KMS-11 (cell line): ENCODE measurements at regions not wholly inside any gene's neighbourhood (a gene's known extent, or its start where the extent isn't known, plus 50 kb on each side); places are given as distances from the start of the nearest gene placed in this dataset.

Experiments used
- H2AFZ ChIP-seq: fragments of 200-600 bp; sonication (generic); 2 replicates; pipeline ENCODE4 v1.6.1; 2016; ENCODE audit warnings: antibody characterized with exemption, mixed run types, low read depth
- H3K27ac ChIP-seq: fragments of 200-600 bp; sonication (generic); 2 replicates; pipeline ENCODE4 v1.6.1; 2016; ENCODE audit warnings: mild to moderate bottlenecking, mixed run types
- H3K27me3 ChIP-seq: fragments of 200-600 bp; sonication (generic); 2 replicates; pipeline ENCODE4 v1.6.1; 2017; ENCODE audit warnings: mild to moderate bottlenecking, low read depth, mixed run types, moderate library complexity; ENCODE audit not compliant: insufficient read depth
- H3K36me3 ChIP-seq: fragments of 200-600 bp; sonication (generic); 2 replicates; pipeline ENCODE4 v1.6.1; 2017; ENCODE audit warnings: mild to moderate bottlenecking, mixed run types; ENCODE audit not compliant: insufficient read depth
- H3K4me1 ChIP-seq: fragments of 200-600 bp; sonication (generic); 2 replicates; pipeline ENCODE4 v1.6.1; 2016; ENCODE audit warnings: mild to moderate bottlenecking, low read depth, mixed run types; ENCODE audit not compliant: poor library complexity, severe bottlenecking
- H3K4me2 ChIP-seq: fragments of 200-600 bp; sonication (generic); 2 replicates; pipeline ENCODE4 v1.7.0; 2016; ENCODE audit warnings: mild to moderate bottlenecking, mixed run types
- H3K4me3 ChIP-seq: fragments of 200-600 bp; sonication (generic); IDR thresholded peaks from 2 replicates; pipeline ENCODE4 v1.6.1; 2017; ENCODE audit warnings: low read depth, low read length, mixed read lengths; ENCODE audit not compliant: insufficient read depth
- H3K79me2 ChIP-seq: fragments of 200-600 bp; sonication (generic); 2 replicates; pipeline ENCODE4 v1.6.1; 2016; ENCODE audit warnings: low read depth, mixed run types; ENCODE audit not compliant: insufficient read depth
- H3K9ac ChIP-seq: fragments of 200-600 bp; sonication (generic); 2 replicates; pipeline ENCODE4 v1.6.1; 2016; ENCODE audit warnings: mild to moderate bottlenecking, mixed run types
- H4K20me1 ChIP-seq: fragments of 200-600 bp; sonication (generic); 2 replicates; pipeline ENCODE4 v1.6.1; 2016; ENCODE audit warnings: mild to moderate bottlenecking, mixed run types; ENCODE audit not compliant: insufficient read depth
- TF ChIP-seq, protein P1 (sequence below): fragments of 200-600 bp; sonication (generic); conservative IDR thresholded peaks from 2 replicates; pipeline ENCODE4 v1.6.1; 2017; ENCODE audit warnings: low read depth, mild to moderate bottlenecking, antibody characterized with exemption, low read length, moderate library complexity, mixed read lengths

DNA sequence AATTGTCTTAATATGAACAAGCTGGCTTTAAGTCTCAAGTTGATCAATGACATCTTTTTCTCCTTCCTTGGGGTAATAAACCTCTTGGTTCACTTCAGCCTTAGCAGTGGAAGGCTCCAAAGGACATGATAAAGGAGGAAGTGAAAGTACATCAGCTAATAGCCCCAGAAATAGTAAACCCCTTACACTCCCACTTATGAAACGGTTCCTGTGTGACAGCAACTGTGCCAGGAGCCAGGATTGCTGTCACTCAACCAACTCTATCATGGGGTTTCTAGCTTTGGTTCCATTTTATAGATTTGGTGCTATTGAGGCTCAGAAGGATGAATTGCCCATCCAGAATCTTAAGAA is 216.7 kb downstream of the ABHD5 start:
- TF ChIP-seq, protein P1, sequence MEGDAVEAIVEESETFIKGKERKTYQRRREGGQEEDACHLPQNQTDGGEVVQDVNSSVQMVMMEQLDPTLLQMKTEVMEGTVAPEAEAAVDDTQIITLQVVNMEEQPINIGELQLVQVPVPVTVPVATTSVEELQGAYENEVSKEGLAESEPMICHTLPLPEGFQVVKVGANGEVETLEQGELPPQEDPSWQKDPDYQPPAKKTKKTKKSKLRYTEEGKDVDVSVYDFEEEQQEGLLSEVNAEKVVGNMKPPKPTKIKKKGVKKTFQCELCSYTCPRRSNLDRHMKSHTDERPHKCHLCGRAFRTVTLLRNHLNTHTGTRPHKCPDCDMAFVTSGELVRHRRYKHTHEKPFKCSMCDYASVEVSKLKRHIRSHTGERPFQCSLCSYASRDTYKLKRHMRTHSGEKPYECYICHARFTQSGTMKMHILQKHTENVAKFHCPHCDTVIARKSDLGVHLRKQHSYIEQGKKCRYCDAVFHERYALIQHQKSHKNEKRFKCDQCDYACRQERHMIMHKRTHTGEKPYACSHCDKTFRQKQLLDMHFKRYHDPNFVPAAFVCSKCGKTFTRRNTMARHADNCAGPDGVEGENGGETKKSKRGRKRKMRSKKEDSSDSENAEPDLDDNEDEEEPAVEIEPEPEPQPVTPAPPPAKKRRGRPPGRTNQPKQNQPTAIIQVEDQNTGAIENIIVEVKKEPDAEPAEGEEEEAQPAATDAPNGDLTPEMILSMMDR = no peak

DNA sequence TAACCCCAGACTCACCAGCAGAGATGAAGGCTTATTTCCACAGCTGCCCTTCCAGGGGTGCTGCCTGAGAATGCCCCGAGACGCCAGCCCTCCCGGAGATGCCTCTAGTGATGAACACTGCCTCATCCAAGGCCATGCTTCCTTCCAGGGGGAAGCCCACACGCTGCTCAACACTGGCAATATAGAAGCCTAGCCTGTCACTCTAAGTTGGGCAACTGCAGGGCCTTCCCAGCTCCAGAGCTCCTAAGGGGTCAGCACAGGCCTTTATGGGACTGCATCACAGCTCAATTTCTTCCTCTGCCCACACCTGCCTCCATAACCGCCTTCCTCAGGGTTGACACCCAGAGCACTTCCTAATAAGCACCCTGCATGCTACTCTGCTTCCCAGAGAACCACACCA is 217.7 kb downstream of the ABHD5 start:
- Histone ChIP-seq H3K36me3 (no peaks in the 10 kb centered on the region), H3K9ac (no peak overlapping the region), H3K4me2 (no peak overlapping the region), H4K20me1 (no peaks in the 10 kb centered on the region), H3K79me2 (no peaks in the 10 kb centered on the region), H2AFZ (no peak overlapping the region), H3K4me1 (no peaks in the 10 kb centered on the region), H3K4me3 (no peak overlapping the region), H3K27ac (no peak overlapping the region), H3K27me3 (no peaks in the 10 kb centered on the region)
- TF ChIP-seq, protein P1 = no peak

More for the DNA sequence above, 216.7 kb downstream of the ABHD5 start:
- Histone ChIP-seq H3K9ac (no peak overlapping the region), H3K4me2 (no peak overlapping the region), H2AFZ (no peak overlapping the region), H4K20me1 (no peaks in the 10 kb centered on the region), H3K79me2 (no peaks in the 10 kb centered on the region), H3K36me3 (no peaks in the 10 kb centered on the region), H3K27ac (no peak overlapping the region), H3K4me1 (no peaks in the 10 kb centered on the region), H3K27me3 (no peaks in the 10 kb centered on the region), H3K4me3 (no peak overlapping the region)

DNA sequence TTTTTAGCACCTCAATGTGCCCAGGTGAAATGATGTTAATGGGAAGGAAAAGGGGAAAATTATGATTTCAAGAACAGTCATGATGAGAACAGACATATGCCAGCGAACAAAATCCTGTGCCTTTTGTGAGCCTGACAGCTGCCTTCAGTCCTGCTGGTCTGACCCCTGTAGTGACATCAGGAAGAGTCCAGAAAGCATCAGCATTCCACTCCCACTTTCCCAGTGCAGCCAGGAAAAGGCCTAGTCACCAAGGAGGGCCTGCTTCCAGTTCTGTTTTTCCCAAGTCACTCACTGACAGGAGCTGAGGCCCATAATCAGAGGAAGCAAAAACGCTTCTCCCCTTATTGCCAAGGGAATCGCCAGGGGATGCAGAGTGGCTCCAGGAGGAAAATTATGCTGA is 218.4 kb downstream of the ABHD5 start:
- Histone ChIP-seq H2AFZ (no peak overlapping the region), H3K36me3 (no peaks in the 10 kb centered on the region), H3K27ac (no peak overlapping the region), H3K79me2 (no peaks in the 10 kb centered on the region), H3K27me3 (no peaks in the 10 kb centered on the region), H3K4me2 (no peak overlapping the region), H3K9ac (no peak overlapping the region), H4K20me1 (no peaks in the 10 kb centered on the region), H3K4me1 (no peaks in the 10 kb centered on the region), H3K4me3 (no peak overlapping the region)
- TF ChIP-seq, protein P1 = no peak

DNA sequence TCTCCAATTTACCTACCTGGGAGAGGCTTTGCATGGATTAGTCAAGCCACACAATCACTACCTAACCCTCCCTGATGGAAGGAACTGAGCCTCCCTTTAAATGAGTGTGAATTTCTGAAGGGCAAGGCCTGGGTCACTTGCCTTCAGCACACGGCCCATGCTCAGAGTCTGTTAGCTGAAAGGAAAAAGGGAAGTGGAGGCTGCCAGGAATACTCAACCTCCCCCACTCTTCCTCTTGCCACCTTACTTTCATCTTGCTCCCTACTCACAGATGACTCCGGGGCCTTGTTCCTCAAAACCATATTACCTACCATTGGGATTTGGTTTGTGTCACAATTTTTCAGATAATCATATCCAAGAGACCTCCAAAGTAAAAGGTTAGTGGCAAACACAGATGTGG is 220.0 kb downstream of the ABHD5 start:
- H3K4me2 ChIP-seq = no peak overlapping the region
- H3K9ac ChIP-seq = no peak overlapping the region
- H3K4me3 ChIP-seq = no peak overlapping the region
- H3K79me2 ChIP-seq = no peaks in the 10 kb centered on the region
- H4K20me1 ChIP-seq = no peaks in the 10 kb centered on the region
- no peaks in the 10 kb centered on the region for H3K27me3 ChIP-seq
- no peaks in the 10 kb centered on the region for H3K4me1 ChIP-seq
- TF ChIP-seq, protein P1 = no peak
- H3K36me3 ChIP-seq = no peaks in the 10 kb centered on the region
- H3K27ac ChIP-seq = no peak overlapping the region
- no peak overlapping the region for H2AFZ ChIP-seq
